Mammary epithelial cell (primary cell): ENCODE measurements at regions not wholly inside any gene's neighbourhood (a gene's known extent, or its start where the extent isn't known, plus 50 kb on each side); places are given as distances from the start of the nearest gene placed in this dataset.

Source experiments
- EZH2 ChIP-seq: IDR thresholded peaks from 2 replicates; pipeline ENCODE4 v1.6.1; 2012; ENCODE audit warnings: low read length, inconsistent platforms, borderline replicate concordance
- TF ChIP-seq, protein P1 (sequence below), 2 donors: IDR thresholded peaks in 1 of 2; conservative IDR thresholded peaks in 1 of 2; 2 replicates each; pipeline ENCODE4 v1.5.1; 2011 to 2012; ENCODE audit warnings: inconsistent platforms in 2 of 2, low read length in 2 of 2, mild to moderate bottlenecking in 2 of 2, control low read depth in 1 of 2, low read depth in 1 of 2; ENCODE audit not compliant: insufficient read depth in 1 of 2; ENCODE audit errors: extremely low read depth in 1 of 2

DNA sequence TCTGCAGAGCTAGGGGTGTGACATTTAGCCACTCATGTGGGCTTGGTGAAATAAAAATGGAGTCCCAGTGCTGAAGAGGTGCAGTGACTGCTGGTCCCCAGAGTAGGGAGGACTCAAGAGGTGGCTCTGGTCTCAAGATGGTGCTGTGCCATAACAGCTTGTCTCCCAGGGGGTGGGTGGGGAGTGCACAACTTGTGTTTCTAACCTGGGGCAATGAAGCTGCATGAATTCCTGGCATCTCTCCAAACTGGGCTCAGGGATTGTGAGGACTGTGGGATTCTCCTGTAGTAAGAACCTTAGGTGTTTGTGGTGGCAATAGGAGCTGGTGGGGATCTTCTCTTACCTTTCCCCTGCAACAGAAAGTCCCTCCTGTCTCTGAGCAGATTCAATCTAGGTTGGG, 278.9 kb upstream of the SFRP2 start:
- TF ChIP-seq, protein P1, sequence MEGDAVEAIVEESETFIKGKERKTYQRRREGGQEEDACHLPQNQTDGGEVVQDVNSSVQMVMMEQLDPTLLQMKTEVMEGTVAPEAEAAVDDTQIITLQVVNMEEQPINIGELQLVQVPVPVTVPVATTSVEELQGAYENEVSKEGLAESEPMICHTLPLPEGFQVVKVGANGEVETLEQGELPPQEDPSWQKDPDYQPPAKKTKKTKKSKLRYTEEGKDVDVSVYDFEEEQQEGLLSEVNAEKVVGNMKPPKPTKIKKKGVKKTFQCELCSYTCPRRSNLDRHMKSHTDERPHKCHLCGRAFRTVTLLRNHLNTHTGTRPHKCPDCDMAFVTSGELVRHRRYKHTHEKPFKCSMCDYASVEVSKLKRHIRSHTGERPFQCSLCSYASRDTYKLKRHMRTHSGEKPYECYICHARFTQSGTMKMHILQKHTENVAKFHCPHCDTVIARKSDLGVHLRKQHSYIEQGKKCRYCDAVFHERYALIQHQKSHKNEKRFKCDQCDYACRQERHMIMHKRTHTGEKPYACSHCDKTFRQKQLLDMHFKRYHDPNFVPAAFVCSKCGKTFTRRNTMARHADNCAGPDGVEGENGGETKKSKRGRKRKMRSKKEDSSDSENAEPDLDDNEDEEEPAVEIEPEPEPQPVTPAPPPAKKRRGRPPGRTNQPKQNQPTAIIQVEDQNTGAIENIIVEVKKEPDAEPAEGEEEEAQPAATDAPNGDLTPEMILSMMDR (conservative IDR thresholded peaks at IDR 0.05 in 1 of 2, IDR thresholded peaks at IDR 0.05 in 1 of 2; ENCODE audit: extremely low read depth in 1 of 2, insufficient read depth in 1 of 2, low read depth in 1 of 2, low read length in 2 of 2): no peak
- no peak for TF ChIP-seq EZH2
